GM12878 (cell line): ENCODE measurements at regions not wholly inside any gene's neighbourhood (a gene's known extent, or its start where the extent isn't known, plus 50 kb on each side); places are given as distances from the start of the nearest gene placed in this dataset.

Experiments
- ATAC-seq: fragments of 200-7000 bp; cut with Tn5 transposase; 3 replicates; pipeline ENCODE4 v1.9.1; 2020; ENCODE audit warnings: mild to moderate bottlenecking, moderate library complexity
- BruUV-seq: library from RNA; stranded (reverse); fragments of 400-500 nt; replicated peaks from 2 replicates; lab custom pipeline; 2021; lab: Mats Ljungman, UMichigan
- CTCF ChIA-PET: fragments of 300-600 bp; sonication (Branson Sonifier 250); formaldehyde crosslinking; extraction: SDS; loops from one replicate; lab custom pipeline; 2021; ENCODE audit warnings: inconsistent platforms; lab: Yijun Ruan, JAX
- POLR2A ChIA-PET: fragments of 350-600 bp; formaldehyde crosslinking; extraction: SDS; loops from one replicate; lab custom pipeline; 2021; ENCODE audit warnings: inconsistent platforms; lab: Charles Lee
- RAD21 ChIA-PET: fragments of 300-600 bp; sonication (Branson Sonifier 250); formaldehyde crosslinking; loops from one replicate; lab custom pipeline; 2023; ENCODE audit warnings: antibody characterized with exemption; ENCODE audit not compliant: unreplicated experiment; lab: Charles Lee
- SMC1A ChIA-PET: fragments of 300-600 bp; sonication (Branson Sonifier 250); formaldehyde crosslinking; loops from one replicate; lab custom pipeline; 2023; ENCODE audit not compliant: unreplicated experiment, uncharacterized antibody; lab: Charles Lee
- DNase-seq: peaks from one replicate; pipeline ENCODE4 v3.0.0-alpha.2; 2011; ENCODE audit warnings: low read depth, low spot score
- FAIRE-seq: peaks from 3 replicates; lab custom pipeline; 2011; peaks lifted over from hg19 to GRCh38; lab: Jason Lieb, UNC
- H2AFZ ChIP-seq: 2 replicates; pipeline ENCODE4 v1.6.0; 2011; ENCODE audit warnings: low read depth, low read length, control low read depth; ENCODE audit not compliant: control insufficient read depth
- H3K27ac ChIP-seq: 2 replicates; pipeline ENCODE4 v1.5.1; 2011; ENCODE audit warnings: control low read depth; ENCODE audit not compliant: control insufficient read depth, insufficient read depth
- H3K27me3 ChIP-seq, 2 experiments: replicated peaks in 1 of 2; 2 replicates each; pipeline versions ENCODE4 v1.6.0 to v1.6.1; 2011; ENCODE audit warnings: low read length in 1 of 2; ENCODE audit not compliant: control insufficient read depth in 2 of 2, insufficient read depth in 2 of 2
- H3K36me3 ChIP-seq, 2 experiments: 2 replicates each; pipeline ENCODE4 v1.5.1; 2011; ENCODE audit warnings: low read length in 1 of 2; ENCODE audit not compliant: control insufficient read depth in 2 of 2, insufficient read depth in 2 of 2
- H3K4me1 ChIP-seq: 2 replicates; pipeline ENCODE4 v1.6.1; 2011; ENCODE audit warnings: mild to moderate bottlenecking, low read length, moderate library complexity, mixed read lengths; ENCODE audit not compliant: control insufficient read depth, insufficient read depth
- H3K4me2 ChIP-seq: 2 replicates; pipeline ENCODE4 v1.6.0; 2011; ENCODE audit warnings: control low read depth; ENCODE audit not compliant: control insufficient read depth, insufficient read depth
- H3K4me3 ChIP-seq: fragments of 200-600 bp; sonication (generic); 2 replicates; pipeline ENCODE4 v1.5.1; 2016
- H3K79me2 ChIP-seq: 2 replicates; pipeline ENCODE4 v1.6.0; 2011; ENCODE audit warnings: low read length; ENCODE audit not compliant: control insufficient read depth, insufficient read depth
- H3K9ac ChIP-seq: 2 replicates; pipeline ENCODE4 v1.8.0; 2011; ENCODE audit warnings: low read length, control low read depth, mixed read lengths; ENCODE audit not compliant: control insufficient read depth, insufficient read depth
- H3K9me3 ChIP-seq: replicated peaks from 3 replicates; pipeline ENCODE4 v1.5.1; 2011; ENCODE audit warnings: mild to moderate bottlenecking, low read length; ENCODE audit not compliant: control insufficient read depth, insufficient read depth
- H4K20me1 ChIP-seq: 2 replicates; pipeline ENCODE4 v1.6.0; 2011; ENCODE audit not compliant: control insufficient read depth, insufficient read depth
- BACH1 ChIP-seq: fragments of 450-650 bp; IDR thresholded peaks from 2 replicates; pipeline ENCODE4 v1.6.1; 2017; ENCODE audit warnings: mild to moderate bottlenecking, borderline replicate concordance
- BMI1 ChIP-seq: fragments of 450-650 bp; IDR thresholded peaks from 2 replicates; pipeline ENCODE4 v1.6.1; 2016; ENCODE audit warnings: mild to moderate bottlenecking, moderate library complexity, borderline replicate concordance
- CEBPZ ChIP-seq: fragments of 150-350 bp; IDR thresholded peaks from 2 replicates; pipeline ENCODE4 v1.6.1; 2016; ENCODE audit warnings: low read depth, low read length
- CHD4 ChIP-seq: fragments of 200-600 bp; sonication (generic); IDR thresholded peaks from 2 replicates; pipeline ENCODE4 v1.6.1; 2016; ENCODE audit warnings: mild to moderate bottlenecking
- DPF2 ChIP-seq: fragments of 450-650 bp; IDR thresholded peaks from 2 replicates; pipeline ENCODE4 v1.6.1; 2017; ENCODE audit warnings: mild to moderate bottlenecking
- KDM1A ChIP-seq: fragments of 200-600 bp; sonication (generic); IDR thresholded peaks from 2 replicates; pipeline ENCODE4 v1.6.1; 2016; ENCODE audit warnings: borderline replicate concordance
- NFYB ChIP-seq: IDR thresholded peaks from 2 replicates; pipeline ENCODE4 v1.6.1; 2011; ENCODE audit warnings: low read depth, mild to moderate bottlenecking, low read length, improper control_type of control experiment, moderate library complexity; ENCODE audit not compliant: insufficient read depth
- NR2C1 ChIP-seq: fragments of 450-650 bp; IDR thresholded peaks from 2 replicates; pipeline ENCODE4 v1.6.1; 2017; ENCODE audit warnings: antibody characterized with exemption, mild to moderate bottlenecking, moderate library complexity
- SP1 ChIP-seq: IDR thresholded peaks from one replicate; pipeline ENCODE4 v1.6.1; 2011; ENCODE audit warnings: low read depth, low read length
- TBL1XR1 ChIP-seq: IDR thresholded peaks from 2 replicates; pipeline ENCODE4 v1.6.1; 2012; ENCODE audit warnings: low read depth, low read length, improper control_type of control experiment
- TCF12 ChIP-seq: IDR thresholded peaks from 2 replicates; pipeline ENCODE4 v1.6.1; 2011; ENCODE audit warnings: low read depth, mild to moderate bottlenecking, low read length
- YBX1 ChIP-seq: fragments of 450-650 bp; IDR thresholded peaks from 2 replicates; pipeline ENCODE4 v1.6.1; 2016; ENCODE audit warnings: antibody characterized with exemption
- ZNF217 ChIP-seq: fragments of 450-650 bp; IDR thresholded peaks from 2 replicates; pipeline ENCODE4 v1.6.1; 2017; ENCODE audit warnings: antibody characterized with exemption, mild to moderate bottlenecking
- ZNF274 ChIP-seq: IDR thresholded peaks from one replicate; pipeline ENCODE4 v1.8.0; 2011; ENCODE audit not compliant: insufficient read length, insufficient read depth
- WGBS: methylation state at CpG from one replicate; pipeline ENCODE4 v1.1.6; 2016; ENCODE audit warnings: low lambda C conversion rate; ENCODE audit not compliant: insufficient replicate concordance, insufficient coverage; ENCODE audit errors: missing lambda C conversion rate; 5-methylcytosine and 5-hydroxymethylcytosine counted together
- in situ Hi-C: fragments of 300-500 bp; cut with MboI; formaldehyde crosslinking; loops from 9 replicates; pipeline ENCODE4 v1.14.3; 2018; ENCODE audit warnings: mixed read lengths
- intact Hi-C: fragments of 100-400 bp; cut with micrococcal nuclease; formaldehyde crosslinking; loops from one replicate; pipeline ENCODE4 v1.14.2; 2022; ENCODE audit not compliant: unreplicated experiment

- DNase-seq (no peak), FAIRE-seq (no peak), ATAC-seq (no peak)
- Histone ChIP-seq H3K4me2 (no peak overlapping the region), H3K4me1 (no peaks in the 10 kb centered on the region), H3K9me3 (no peaks in the 10 kb centered on the region), H3K36me3 (no peaks in the 10 kb centered on the region), H3K4me3 (no peak overlapping the region), H4K20me1 (no peaks in the 10 kb centered on the region), H2AFZ (no peak overlapping the region), H3K27ac (no peak overlapping the region), H3K79me2 (no peaks in the 10 kb centered on the region), H3K9ac (no peak overlapping the region), H3K27me3 (no peaks in the 10 kb centered on the region; a peak in 1 of 4 replicates)
- ChIA-PET RAD21 (no interaction called here), CTCF (no interaction called here), SMC1A (no interaction called here), POLR2A (no interaction called here)
- 36% methylated on average over 3 of the region's 3 CpGs for WGBS
- no TSS peak for BruUV-seq
- intact Hi-C loops, result no loop called here
- in situ Hi-C loops, result no loop called here
- TF ChIP-seq SP1 (no peak), TCF12 (no peak), ZNF274 (no peak), DPF2 (no peak), KDM1A (no peak), BMI1 (no peak), YBX1 (no peak), CEBPZ (no peak), CHD4 (no peak), NFYB (no peak), ZNF217 (no peak), NR2C1 (no peak), BACH1 (no peak), TBL1XR1 (no peak)
These were observed 100.0 kb upstream of the LHX5 start for GRCh38 chr12:113571713-113572112.
